Ammon's horn (tissue), 1 donor: ENCODE measurements at regions not wholly inside any gene's neighbourhood (a gene's known extent, or its start where the extent isn't known, plus 50 kb on each side); places are given as distances from the start of the nearest gene placed in this dataset.
A peak's percentile ranks its signal among the peaks of the same experiment; 100 is the strongest.
"Not testable (repeated sequence)": the region's sequence is repeated elsewhere in the genome, so short reads cannot be mapped to it uniquely, and the experiment has no call there.

Source experiments
- DNase-seq: peaks from one replicate; pipeline ENCODE4 v3.0.0-alpha.2; 2016; ENCODE audit warnings: low spot score

- DNase-seq: no peak
These were observed 423.1 kb downstream of the BCOR start for GRCh38 chrX:39674490-39675161.

DNA sequence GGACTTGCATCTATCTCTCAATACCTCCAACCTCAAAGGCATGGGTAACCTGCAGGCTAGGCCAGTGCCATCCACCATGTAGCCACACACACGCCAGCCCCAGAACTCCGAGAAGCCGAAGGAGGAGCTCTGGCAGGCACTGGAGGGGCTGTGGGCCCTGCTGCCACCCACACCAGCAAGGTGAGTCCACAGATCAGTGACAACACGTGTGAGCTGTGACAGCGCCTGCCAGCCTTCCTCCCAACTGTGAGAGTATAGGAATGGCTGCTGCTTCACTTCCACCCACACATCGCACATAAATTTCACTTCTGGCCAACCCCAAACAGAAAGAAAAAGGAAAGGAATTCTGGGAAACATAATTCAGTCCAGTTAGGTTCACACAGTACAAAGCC, 422.6 kb downstream of the BCOR start:
- DNase-seq: no peak

- no peak for DNase-seq
These were observed 422.1 kb downstream of the BCOR start for GRCh38 chrX:39675619-39676018.

- DNase-seq: no peak
These were observed 421.3 kb downstream of the BCOR start for GRCh38 chrX:39676434-39676833.

GRCh38 chrX:39677585-39677977, 420.2 kb downstream of the BCOR start:
- DNase-seq: no peak

GRCh38 chrX:39677978-39678791, 419.6 kb downstream of the BCOR start:
- peak; percentile 88 for DNase-seq

GRCh38 chrX:39678914-39679313, 418.8 kb downstream of the BCOR start:
- DNase-seq: peak; percentile 21

- DNase-seq: no peak
These were observed 418.1 kb downstream of the BCOR start for GRCh38 chrX:39679497-39680157.

DNA sequence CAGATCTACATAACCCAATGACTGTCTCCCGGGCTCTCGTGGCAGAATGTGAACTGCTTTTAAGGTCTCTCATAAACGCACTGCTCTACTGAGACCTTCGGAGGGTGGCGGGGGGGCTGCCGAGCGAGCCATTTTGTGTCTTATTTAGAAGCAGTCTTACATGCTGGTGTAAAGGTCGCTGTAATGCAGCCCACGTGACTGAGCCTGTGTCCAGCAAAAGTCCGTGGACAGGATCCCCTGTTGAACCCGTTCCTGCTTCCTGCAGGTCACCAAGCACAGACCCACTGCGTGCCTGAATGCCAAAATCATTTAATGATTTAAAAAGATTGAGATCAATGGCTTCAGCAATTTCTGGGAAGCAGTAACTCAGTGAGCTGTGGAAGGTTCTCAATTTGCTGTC, 415.9 kb downstream of the BCOR start:
- no peak for DNase-seq

- DNase-seq: no peak
These were observed 415.0 kb downstream of the BCOR start for GRCh38 chrX:39682778-39683177.

DNA sequence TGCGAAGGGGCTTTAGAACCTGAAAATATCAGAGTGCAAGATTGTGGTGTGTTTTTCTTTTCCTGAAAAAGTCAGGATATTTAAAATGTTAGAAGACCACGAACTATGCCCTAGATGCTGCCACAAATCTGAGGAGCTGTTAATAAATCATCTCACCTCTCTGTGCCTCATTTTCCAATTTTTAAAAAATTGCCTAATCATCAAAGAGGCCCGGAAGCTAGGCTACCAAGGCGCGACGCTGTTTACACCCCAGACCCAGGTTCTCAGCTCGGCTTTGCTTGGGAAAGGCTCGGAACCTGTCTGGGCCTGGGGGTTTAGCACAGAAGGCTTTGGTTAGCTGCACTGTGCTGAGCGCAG, 409.6 kb downstream of the BCOR start:
- DNase-seq: no peak

GRCh38 chrX:39688576-39689375, 409.0 kb downstream of the BCOR start:
- peak; percentile 60 for DNase-seq

DNA sequence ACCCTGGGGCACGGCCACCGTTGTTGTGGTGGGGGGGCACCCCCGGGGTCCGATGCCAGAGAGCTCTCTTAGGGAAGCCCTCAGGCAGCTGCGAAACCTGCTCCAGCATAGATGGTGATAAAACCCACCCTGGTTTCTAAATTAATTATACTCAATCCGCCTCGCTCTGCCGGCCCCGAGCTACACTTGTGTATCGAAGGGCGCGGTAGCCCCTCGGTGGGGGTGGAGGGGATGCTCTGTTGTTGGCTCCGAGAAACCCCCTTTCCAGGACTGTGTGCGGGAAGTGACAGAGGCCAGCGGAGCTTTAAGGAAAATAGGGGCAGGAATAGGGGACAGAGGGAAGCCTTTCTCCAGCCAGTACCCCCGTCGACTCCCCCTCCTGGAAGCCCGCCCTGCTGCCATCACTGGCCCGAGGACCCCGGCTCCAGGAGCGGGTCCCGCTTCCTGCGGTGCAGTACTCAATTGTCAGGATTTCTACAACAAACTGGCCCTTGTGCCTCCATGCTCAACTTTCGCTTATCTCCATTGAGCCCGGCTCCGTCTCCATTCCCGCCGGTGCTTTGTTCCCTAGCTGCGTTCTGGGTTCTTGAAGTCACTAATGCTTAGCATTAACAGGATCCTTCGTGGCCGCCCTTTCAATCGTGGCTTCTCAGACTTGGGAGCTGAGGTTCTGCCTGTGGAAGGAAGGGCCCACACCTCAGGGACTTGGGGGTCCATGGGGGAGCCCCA, 408.2 kb downstream of the BCOR start:
- no peak for DNase-seq

GRCh38 chrX:39690541-39691415, 407.0 kb downstream of the BCOR start:
- DNase-seq: no peak

GRCh38 chrX:39691724-39692123, 406.0 kb downstream of the BCOR start:
- no peak for DNase-seq

GRCh38 chrX:39692796-39693195, 405.0 kb downstream of the BCOR start:
- no peak for DNase-seq

DNA sequence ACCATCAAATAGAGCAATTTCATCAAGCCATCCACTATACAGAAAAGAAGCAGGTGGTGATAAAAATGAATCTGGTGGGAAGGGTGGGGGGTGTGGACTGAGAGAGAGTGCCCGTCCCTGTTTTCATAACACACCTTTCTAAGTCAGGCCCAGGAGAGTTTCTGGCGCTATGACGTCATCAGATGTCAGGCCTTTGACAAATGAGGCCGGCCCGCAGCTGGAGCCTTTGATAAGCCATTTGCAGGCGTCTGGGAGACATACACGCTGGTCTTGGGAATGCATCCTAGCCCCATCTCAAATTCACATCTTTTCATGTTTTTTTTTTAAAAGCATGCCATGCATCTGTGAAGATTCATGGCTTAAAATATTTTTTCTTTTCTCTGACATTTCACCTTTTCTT, 404.5 kb downstream of the BCOR start:
- no peak for DNase-seq

GRCh38 chrX:39702636-39703035, 395.1 kb downstream of the BCOR start:
- DNase-seq: not testable (repeated sequence)

GRCh38 chrX:39703307-39703706, 394.5 kb downstream of the BCOR start:
- no peak for DNase-seq

DNA sequence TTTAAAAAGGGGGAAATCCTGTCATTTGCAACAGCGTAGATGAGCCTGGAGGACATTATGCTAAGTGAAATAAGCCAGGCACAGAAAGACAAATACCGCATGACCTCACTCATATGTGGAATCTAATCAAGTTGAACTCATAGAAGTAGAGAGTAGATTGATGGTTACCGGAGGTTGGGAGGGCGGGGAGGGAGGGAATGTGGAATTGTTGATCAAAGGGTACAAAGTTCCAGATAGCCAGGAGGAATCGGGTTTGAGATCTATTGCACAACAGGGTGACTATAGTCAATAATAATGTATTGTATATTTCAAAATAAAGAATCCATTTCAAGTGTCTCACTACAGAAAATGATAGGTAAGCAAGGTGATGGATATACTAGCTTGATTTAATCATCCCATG, 393.2 kb downstream of the BCOR start:
- DNase-seq: no peak

GRCh38 chrX:39705290-39705689, 392.5 kb downstream of the BCOR start:
- DNase-seq: no peak
